Left renal cortex interstitium (tissue), 4 donors: ENCODE measurements at regions not wholly inside any gene's neighbourhood (a gene's known extent, or its start where the extent isn't known, plus 50 kb on each side); places are given as distances from the start of the nearest gene placed in this dataset.
"Not testable (repeated sequence)": the region's sequence is repeated elsewhere in the genome, so short reads cannot be mapped to it uniquely, and the experiment has no call there.

Source experiments
- DNase-seq, 4 donors: peaks; one replicate each; pipeline ENCODE4 v3.0.0-alpha.2; 2013; ENCODE audit warnings: low read depth in 4 of 4, low spot score in 2 of 4, missing footprints in 1 of 4

DNA sequence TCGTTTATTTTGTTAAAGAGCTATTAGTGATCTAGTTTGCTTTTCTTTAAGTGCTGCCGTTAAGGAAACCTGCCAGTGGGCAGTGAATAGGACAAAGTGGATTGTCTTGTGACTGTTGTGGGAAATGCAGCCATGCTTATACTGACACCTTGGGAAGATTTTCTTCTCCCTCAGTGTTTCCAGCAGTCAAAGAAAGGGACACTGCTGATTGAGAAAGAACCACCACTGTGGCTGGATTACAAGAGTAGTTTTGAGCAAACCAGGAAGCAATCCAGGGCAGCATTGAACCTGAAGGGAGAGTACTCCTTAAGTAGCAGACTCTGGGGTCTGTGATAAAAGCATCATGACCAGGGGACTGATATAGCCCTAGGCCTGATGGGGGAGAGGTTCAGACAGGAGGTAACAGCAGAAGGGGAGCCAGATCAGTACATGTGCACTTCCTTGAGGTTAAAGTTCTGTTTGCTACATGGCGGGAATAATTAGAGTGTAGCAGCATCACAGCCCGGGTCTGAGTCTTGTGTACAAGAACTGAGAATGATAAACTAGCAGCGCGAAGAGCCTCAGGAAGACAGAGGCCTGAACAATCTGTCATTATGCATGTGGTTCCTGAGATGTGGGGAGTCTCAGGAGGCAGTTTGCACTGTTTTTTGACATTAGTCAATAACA lies 167.8 kb downstream of the C11orf91 start:
- no peak for DNase-seq

DNA sequence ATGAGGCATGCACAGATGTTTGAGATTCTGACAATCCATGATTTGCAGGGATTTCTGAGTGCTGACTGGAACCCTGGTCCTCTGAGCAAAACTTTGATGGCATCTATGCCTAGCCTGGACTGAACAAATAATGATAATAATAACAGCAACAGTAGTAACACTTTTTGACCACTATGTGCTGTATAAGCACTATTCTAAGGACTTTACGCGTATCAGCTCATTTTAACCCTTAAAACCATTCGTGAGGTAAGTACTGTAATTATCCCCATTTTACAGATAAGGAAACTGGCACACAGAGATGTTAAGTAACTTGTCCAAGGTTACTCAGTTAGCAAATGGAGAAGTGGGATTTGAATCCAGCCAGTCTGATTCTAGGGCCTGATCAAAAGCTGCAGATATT lies 168.4 kb downstream of the C11orf91 start:
- DNase-seq: no peak

DNA sequence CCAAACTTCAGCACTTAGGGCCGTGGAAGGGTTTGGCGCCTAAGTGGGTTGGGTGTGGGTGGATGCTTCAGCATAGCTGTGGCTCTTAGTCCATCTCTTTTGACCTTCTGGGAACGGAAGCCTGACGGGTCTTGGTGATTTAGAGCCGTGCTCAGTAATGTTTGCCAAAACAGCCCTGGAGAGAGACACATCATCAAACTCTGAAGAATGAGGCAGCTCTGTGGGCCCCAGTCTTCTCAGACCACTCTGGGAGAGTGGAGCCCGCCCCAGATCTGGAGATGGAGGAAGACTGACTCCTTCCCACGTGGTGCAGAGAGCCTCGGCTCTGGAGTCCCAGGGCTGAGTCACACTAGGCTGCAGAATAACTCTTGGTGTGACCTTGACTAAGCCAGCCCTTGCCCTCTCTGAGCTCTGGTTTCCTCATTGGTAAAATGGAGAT lies 168.9 kb downstream of the C11orf91 start:
- no peak for DNase-seq

DNA sequence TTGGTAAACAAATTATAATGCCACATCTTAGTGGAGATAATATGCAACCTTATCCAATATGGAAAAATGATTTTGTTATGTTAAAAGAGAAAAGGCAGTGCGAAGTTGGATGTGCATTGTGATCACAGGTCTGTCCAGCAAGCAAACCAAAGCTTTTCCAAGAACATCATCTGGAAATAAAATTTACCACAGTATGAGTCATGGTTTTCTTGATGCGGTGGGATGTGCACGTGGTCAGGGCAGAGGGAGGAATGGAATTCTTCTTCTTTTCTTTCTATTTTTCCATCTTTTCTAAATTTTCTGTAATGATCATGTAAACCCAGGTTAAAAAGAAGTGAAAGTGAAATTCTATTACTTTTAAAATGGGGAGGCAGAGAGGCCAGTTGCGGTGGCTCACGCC lies 169.8 kb downstream of the C11orf91 start:
- DNase-seq: no peak

DNA sequence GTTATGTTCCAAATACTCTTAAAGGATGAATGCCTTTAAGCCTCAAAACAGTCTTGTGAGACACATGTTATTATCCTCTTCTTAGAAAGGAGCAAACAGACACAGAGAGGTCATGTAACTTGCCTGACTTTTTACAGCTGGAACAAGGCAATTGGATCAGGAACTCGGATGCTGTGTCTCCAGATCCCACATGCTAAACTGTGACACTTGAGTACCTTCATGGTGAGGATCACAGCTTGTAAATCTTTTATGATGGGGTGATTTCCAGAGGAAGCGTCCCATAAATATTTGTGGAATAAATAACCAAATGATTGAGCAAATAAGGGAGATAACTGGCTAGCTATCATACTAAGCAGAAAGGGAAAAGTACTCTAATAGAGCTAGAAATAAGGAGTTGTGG lies 171.2 kb downstream of the C11orf91 start:
- DNase-seq: no peak

DNA sequence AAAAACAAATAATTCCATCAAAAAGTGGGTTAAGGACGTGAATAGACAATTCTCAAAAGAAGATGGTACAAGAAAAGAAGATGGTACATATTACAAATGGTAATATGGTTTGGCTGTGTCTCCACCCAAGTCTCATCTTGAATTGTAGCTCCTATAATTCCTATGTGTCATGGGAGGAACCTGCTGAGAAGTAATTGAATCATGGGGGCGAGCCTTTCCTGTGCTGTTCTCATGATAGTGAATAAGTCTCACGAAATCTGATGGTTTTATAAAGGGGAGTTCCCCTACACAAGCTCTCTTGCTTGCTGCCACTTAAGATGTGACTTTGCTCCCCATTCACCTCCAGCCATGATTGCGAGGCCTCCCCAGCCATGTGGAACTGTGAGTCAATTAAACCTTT lies 172.9 kb downstream of the C11orf91 start:
- DNase-seq: not testable (repeated sequence)

DNA sequence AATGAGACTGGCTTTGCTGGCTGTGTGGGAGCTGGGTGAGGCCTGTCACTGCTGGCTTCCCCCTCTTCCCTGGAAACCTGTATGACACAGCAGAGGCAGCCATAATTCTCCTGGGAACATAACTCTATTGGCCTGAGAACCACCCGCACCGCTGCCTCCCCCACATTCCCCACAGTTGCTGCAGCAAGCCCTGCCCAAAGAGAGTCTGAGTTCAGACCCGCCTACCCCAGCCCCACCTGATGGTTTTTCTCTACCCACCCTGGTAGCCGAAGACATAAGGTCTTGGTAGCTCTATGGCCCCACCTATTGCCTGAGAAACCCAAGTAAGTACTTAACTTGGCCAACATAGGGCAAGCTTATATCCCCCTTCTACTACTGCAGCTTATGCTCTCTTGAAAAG lies 174.8 kb downstream of the C11orf91 start:
- no peak for DNase-seq

DNA sequence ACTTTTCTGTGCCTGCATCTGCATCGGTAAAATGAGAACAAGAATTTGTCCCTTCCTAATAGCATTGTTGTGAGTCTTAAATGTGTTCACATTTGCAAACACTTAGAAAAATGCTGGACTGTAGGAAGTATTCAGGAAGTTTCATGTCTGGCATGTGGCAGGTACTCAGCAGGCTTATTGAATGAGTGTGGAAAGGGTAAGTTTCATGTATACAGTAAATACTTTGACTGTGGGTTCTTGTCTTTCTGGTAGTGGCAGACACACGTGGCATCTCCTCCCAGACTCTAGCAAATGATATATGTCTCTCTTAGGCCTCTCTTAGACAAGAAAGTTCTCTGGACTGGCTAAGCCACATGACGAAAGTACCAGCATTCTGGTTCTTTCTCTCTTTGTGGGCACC lies 179.2 kb downstream of the C11orf91 start:
- DNase-seq: no peak

DNA sequence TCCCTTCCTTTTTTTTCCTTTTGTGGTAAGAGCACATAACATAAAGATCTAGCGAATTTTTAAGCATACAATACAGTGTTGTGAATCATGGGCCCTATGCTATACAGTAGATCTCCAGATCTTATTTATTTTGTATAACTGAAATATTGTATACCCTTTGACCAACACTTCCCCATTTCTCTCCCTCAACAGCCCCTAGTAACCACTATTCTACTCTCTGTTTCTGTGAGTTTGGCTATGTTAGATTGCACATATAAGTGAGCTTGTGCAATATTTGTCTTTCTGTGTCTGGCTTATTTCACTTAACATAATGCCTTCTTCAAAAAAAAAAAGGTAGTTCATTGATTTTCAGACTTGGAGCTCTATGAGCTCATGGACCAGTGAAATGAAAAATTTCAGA lies 180.5 kb downstream of the C11orf91 start:
- no peak for DNase-seq

DNA sequence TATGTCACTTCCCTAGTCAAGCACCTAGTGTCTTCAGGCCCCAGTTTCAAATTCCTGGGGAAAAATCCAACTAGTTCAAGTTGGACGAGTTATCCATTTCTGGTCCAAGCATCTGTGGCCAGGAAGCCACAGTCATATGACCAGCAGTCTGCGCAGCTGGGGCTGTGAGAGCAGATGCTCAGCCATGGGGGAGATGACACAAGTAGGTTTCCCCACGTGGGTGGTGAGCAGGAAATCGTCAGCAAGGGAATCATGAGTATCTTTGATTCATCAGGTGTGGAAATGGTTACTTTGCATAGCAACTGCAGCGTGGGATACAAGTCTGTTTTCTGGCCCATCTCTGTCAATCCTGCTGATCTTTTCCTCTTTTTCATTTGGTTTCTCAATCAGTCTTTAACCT lies 185.3 kb downstream of the C11orf91 start:
- no peak for DNase-seq

DNA sequence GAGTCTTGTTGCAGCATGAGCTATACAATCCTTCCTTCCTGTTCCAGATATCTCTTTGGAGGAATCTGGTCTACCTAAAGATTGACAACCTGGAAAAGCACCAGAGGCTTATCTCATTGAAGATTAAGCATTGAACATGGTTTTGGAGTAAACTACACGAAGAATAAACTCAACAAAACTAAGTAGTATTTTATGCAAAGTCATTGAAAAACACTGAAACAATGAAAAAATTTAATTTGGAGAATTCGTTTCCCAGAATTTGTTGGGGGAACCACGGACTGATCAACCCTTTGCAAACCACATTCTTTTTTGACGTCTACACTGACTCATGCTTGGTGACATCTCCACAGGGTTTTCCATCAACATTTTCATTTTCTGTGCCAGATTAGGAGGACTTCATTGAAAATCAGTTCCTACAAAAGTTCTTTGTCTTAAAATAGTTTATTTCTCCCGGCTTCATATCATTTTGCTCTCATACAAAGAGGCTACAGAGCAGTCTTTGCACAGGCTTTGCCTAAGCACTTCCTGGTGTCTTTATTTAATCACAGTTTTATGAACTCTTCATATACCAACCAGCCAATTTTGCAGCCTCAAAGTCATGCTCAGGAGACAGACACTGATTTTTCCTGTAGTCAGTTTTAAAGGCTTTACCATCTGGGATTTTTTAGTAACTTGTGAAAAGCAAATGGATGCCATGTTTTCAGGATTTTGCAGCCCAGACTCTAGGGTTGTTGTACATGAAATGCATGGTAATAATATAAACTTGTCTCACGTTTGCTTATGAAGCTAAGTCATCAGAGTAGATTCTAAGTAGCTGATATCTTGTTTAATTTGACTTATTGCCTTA lies 186.3 kb downstream of the C11orf91 start:
- DNase-seq: no peak

DNA sequence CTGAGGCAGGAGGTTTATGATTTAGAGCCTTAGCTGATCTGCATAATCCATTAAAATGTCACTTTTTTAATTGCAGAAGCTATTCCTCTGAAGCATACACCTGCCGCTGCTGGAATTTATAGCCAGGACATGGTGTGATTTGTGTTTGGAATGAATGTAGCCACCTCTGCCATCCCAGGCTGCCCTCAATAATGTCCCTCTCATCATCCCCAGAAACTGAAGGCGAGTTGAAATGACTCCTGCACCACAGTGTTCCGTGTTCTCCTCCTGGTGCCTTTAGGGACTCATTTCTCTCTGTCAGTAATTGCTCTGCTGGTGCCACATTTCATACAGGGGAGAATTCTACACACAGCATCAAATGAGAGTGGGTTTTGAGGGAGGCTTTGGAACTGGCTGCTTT lies 191.0 kb downstream of the C11orf91 start:
- DNase-seq: no peak

DNA sequence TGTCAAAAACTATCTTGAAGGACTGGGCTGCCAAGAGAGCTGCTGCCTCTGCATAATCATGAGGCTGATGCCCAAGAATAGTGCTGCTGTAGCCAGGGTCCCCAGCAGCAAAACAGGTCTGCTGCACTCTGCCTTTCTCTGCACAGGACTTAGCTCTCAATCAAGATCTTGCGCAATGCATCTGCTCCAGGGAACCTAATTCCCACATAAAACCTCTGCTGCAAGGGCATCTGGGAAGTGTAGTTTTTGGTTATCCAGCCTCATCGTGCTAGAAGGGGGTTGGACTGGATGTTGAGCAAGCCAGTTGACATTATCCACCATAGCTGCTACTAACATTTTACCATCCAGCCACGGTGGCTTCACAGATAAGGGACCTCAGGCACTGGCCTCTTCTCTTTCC lies 192.7 kb downstream of the C11orf91 start:
- DNase-seq: no peak

DNA sequence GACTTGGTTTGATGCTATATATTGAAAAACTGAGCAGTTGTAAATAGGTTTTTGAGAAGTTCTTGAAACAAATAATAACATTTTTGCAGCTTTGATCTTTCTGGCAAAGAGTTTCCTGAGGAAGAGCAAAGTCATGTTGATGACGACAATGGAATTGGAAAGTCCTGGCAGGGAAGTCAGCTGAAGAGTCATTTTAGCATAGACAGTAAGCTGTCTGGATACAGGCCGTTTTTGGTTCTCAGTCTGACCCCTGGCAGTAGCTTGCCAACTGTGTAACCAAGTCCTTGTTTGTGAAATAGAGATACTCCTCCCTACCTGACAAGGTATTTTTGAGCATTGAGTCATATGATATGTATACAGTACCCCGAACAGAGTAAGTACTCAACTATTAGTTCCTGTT lies 193.3 kb downstream of the C11orf91 start:
- no peak for DNase-seq

DNA sequence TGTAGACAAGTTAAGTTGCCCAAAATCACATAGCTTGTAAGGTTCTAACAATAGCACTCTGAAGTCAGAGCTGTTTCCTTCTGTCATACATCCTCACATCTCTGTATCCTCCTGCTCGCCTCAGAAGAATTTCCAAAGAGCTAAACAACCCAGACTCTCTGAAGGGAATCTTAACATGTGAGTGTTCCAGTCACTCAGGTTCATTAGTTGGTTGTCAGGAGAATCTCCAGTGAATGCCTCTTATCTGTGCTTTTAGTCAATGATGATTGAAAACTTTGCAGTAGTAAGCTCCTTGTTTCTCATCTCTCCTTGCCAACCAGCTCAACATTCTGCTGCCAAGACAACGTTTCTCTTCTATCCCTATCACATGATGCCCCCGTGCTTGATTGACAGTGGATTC lies 195.5 kb downstream of the C11orf91 start:
- no peak for DNase-seq

DNA sequence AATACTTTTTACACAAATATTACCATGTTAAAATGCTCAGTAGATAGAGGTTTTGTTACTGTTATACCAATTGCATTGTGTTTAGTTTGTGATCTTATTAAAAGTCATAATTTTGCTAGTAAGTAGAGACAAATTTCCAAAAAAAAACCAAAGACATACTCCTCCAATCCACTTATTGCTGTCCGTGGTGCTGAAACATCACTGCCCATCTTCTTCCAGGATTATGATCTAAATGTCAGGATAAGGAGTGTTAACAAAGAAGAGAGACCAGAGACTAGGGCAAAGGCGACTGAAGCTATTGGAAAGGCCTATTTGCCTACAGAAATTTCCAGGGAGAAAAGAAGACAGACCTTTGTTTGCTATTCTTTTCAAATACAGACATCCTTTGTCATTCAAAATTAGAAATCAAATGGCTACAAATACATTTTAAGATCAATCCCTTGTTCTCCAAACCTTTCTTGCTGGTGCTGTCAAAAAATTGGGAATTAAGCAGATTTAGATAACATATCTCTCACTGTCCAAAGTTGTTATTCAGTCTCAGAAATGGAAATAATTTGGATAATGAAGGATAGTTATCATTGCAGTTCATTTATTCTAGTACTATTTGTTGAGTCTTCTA lies 199.7 kb downstream of the C11orf91 start:
- peak; percentile 26 to 62 (median 32) for DNase-seq

DNA sequence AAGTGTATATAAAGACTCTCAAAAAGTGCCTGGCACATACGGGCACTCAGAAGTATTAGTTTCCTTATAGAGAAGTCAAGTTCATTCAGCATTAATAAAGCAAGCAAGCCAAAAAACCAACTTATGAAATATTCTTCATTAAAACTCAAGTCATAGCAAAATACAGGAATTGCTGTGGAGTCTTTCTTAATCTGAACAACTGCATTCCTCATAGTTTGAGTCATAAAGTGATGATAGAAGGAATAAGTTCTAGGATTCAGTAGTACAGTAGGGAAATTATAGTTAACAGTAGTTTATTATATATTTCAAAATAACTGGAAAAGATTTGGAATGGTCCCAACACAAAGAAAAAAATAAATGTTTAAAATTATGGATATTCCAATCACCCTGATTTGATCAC lies 200.3 kb downstream of the C11orf91 start:
- DNase-seq: no peak

DNA sequence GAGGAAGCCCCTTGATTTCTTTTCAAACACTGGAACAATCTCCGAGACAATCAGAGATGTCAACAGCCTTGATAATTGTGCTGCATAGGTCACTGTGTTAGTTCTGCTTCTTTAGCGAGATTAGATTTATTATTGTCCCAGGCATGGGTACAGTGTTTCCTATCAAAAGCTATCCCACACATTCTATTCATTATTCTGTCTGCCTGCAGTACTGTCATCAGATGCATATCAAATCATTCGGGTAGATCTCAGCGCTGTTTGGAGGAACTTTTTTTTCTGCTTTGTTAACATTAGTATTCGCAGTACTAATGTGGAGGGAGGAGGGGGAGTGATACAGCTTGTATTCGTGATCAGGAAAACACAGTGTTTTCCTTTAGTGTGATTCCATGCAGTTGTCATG lies 208.0 kb downstream of the C11orf91 start:
- DNase-seq: no peak

DNA sequence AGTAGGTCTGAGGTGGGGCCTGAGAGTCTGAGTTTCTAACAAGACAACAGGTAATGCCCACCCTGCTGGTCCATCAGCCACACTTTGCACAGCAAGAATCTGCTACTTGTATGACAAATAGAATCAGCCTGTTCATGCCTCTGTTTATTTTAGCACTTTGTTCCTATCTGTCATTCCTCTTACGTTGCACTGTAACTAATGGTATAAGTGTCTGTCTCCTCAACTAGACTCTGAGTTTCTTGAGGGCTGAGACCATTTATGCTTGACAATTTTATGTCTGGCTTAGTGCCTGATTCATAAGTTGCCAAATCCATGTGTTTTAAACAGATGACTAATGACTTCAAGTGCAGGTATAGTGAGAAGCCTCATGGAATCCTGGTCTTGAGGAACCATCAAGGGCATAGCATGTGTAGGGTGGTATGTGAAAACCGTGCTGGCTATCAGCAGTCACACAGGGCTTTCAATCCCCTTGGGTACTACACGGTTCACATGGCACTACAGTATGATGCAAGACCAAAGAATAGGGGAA lies 209.7 kb downstream of the C11orf91 start:
- no peak for DNase-seq

DNA sequence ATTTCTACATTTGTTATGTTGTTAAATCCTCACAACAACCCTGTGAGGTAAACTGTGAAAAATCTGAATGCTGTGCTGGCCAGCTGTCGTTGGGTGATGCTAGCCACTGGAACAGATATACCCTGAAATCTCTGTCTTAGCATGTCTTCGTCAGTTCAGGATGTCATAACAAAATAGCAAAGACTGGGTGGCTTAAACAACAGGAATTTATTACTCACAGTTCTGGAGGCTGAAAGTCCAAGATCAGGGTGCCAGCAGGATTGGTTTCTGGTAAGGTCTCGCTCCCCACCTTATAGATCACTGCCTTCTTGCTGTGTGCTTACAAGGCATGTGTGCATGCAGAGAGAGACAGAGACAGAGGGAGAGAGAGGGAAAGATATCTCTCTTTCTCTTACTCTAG lies 211.7 kb downstream of the C11orf91 start:
- DNase-seq: no peak

DNA sequence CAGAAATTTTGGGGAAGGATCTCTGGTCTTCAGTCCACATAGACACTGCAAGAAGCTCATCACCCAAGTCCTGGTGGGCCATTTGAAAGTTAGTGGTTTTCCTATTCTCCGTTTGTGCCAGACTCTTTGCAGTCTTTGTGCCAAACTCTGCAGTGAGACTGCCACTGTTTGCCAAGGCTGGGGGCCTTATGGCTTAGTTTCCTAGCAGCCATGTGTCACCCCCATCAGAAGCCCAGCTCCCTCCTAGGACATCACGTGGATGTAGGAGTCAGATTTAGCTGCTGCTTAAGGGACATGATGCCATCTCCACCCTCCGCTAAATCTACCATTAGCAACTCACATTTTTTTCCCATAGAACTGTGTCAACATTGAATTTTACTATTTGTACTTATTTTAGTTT lies 220.0 kb downstream of the C11orf91 start:
- no peak for DNase-seq

DNA sequence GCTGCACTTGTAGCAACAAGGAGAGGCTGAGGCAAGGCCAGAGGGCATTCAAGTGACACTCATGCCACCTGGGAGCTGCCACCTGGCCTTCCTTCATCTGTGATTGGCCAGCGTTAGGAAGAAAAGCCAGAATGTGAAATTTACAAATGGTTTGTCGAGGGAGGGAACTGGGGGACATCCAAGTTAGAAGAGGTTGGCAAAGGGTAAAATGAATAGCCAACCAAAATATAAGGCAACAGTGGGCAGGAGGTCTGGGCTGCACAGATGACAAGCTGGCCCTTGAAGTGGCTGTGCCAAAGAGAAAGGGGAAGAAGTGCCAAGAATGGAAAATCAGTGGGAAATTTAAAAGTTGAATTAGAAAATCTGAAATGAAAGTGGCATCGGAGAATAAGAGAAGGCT lies 221.4 kb downstream of the C11orf91 start:
- DNase-seq: no peak
